ENCODE measurements at regions not wholly inside any gene's neighbourhood (a gene's known extent, or its start where the extent isn't known, plus 50 kb on each side); places are given as distances from the start of the nearest gene placed in this dataset.

DNA sequence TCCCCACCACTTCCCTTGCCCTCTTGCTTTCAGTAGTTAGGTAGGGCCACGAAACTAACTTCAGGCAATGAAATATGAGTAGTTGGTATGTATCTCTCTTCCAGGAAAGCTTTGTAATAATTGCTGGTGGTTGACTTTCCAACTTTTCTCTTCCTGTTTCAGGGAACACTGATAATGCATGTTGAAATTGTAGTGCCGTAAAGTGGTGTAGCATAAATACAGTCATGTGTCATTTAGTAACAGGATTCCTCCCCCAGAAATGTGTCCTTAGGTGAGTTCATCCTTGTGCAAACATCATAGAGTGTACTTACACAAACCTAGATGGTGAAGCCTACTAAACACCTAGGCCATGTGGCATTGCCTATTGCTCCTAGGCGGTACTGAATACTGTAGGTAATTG is 429.2 kb downstream of the PID1 start:
- TF ChIP-seq, protein P1, sequence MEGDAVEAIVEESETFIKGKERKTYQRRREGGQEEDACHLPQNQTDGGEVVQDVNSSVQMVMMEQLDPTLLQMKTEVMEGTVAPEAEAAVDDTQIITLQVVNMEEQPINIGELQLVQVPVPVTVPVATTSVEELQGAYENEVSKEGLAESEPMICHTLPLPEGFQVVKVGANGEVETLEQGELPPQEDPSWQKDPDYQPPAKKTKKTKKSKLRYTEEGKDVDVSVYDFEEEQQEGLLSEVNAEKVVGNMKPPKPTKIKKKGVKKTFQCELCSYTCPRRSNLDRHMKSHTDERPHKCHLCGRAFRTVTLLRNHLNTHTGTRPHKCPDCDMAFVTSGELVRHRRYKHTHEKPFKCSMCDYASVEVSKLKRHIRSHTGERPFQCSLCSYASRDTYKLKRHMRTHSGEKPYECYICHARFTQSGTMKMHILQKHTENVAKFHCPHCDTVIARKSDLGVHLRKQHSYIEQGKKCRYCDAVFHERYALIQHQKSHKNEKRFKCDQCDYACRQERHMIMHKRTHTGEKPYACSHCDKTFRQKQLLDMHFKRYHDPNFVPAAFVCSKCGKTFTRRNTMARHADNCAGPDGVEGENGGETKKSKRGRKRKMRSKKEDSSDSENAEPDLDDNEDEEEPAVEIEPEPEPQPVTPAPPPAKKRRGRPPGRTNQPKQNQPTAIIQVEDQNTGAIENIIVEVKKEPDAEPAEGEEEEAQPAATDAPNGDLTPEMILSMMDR (IDR thresholded peaks at IDR 0.05 in 4 of 5, conservative IDR thresholded peaks at IDR 0.05 in 1 of 5): no peak
- no peak for TF ChIP-seq POLR2A (IDR thresholded peaks at IDR 0.05)
